ENCODE measurements at regions not wholly inside any gene's neighbourhood (a gene's known extent, or its start where the extent isn't known, plus 50 kb on each side); places are given as distances from the start of the nearest gene placed in this dataset.

- no peak for TF ChIP-seq CTCF (IDR thresholded peaks at IDR 0.05)
- TF ChIP-seq POLR2A (IDR thresholded peaks at IDR 0.05) = no peak
These were observed 212.2 kb downstream of the PCSK1 start for GRCh38 chr5:96220610-96221390.
